A673 (cell line): ENCODE measurements at regions not wholly inside any gene's neighbourhood (a gene's known extent, or its start where the extent isn't known, plus 50 kb on each side); places are given as distances from the start of the nearest gene placed in this dataset.

Experiments used
- BruUV-seq: library from RNA; stranded (reverse); fragments of 400-500 nt; replicated peaks from 2 replicates; lab custom pipeline; 2021; lab: Mats Ljungman, UMichigan
- CTCF ChIA-PET: fragments of 300-600 bp; sonication (Branson Sonifier 250); formaldehyde crosslinking; loops from one replicate; lab custom pipeline; 2022; ENCODE audit warnings: antibody characterized with exemption; lab: Charles Lee
- POLR2A ChIA-PET: fragments of 300-600 bp; sonication (Branson Sonifier 250); formaldehyde crosslinking; loops from one replicate; lab custom pipeline; 2022; ENCODE audit warnings: antibody characterized with exemption; ENCODE audit not compliant: low non-redundant PET; lab: Charles Lee
- DNase-seq: peaks from one replicate; pipeline ENCODE4 v3.0.0-alpha.2; 2015; ENCODE audit warnings: low spot score
- H3K27ac ChIP-seq: fragments of 200-600 bp; sonication (generic); 2 replicates; pipeline ENCODE4 v1.5.1; 2016; ENCODE audit warnings: mixed run types, low read depth, mild to moderate bottlenecking, mixed read lengths, antibody characterized with exemption, low read length; ENCODE audit not compliant: poor library complexity, severe bottlenecking
- H3K27me3 ChIP-seq: fragments of 200-600 bp; sonication (generic); replicated peaks from 2 replicates; pipeline ENCODE4 v1.6.1; 2017; ENCODE audit warnings: mixed run types, low read depth, mild to moderate bottlenecking, mixed read lengths, antibody characterized with exemption, low read length; ENCODE audit not compliant: insufficient read depth, poor library complexity
- H3K36me3 ChIP-seq: fragments of 200-600 bp; sonication (generic); 2 replicates; pipeline ENCODE4 v1.6.1; 2016; ENCODE audit warnings: mixed run types, mild to moderate bottlenecking, mixed read lengths, antibody characterized with exemption, low read length; ENCODE audit not compliant: insufficient read depth, poor library complexity, severe bottlenecking
- H3K4me1 ChIP-seq: fragments of 200-600 bp; sonication (generic); 2 replicates; pipeline ENCODE4 v1.6.1; 2017; ENCODE audit warnings: mixed run types, mild to moderate bottlenecking, mixed read lengths, antibody characterized with exemption, low read length; ENCODE audit not compliant: insufficient read depth, poor library complexity, severe bottlenecking
- H3K4me3 ChIP-seq: fragments of 200-600 bp; sonication (generic); 2 replicates; pipeline ENCODE4 v1.5.1; 2016; ENCODE audit warnings: low read depth, mixed run types, mild to moderate bottlenecking, mixed read lengths, low read length; ENCODE audit not compliant: poor library complexity, severe bottlenecking
- H3K9me3 ChIP-seq: fragments of 200-600 bp; sonication (generic); 2 replicates; pipeline ENCODE4 v1.6.1; 2016; ENCODE audit warnings: mixed run types, low read depth, mild to moderate bottlenecking, mixed read lengths, antibody characterized with exemption, low read length; ENCODE audit not compliant: poor library complexity, severe bottlenecking
- EZH2 ChIP-seq: fragments of 200-600 bp; sonication (generic); IDR thresholded peaks from 2 replicates; pipeline ENCODE4 v1.6.1; 2017; ENCODE audit warnings: borderline replicate concordance, low read depth, mild to moderate bottlenecking, mixed read lengths, antibody characterized with exemption, low read length; ENCODE audit not compliant: poor library complexity, severe bottlenecking
- intact Hi-C: fragments of 100-400 bp; cut with micrococcal nuclease; formaldehyde crosslinking; loops from one replicate; pipeline ENCODE4 v1.10.0; 2022; ENCODE audit not compliant: unreplicated experiment
- TF ChIP-seq, protein P1 (sequence below): fragments of 300-800, 200-600 bp; sonication (generic); conservative IDR thresholded peaks from 2 replicates; pipeline ENCODE4 v1.5.1; 2017; ENCODE audit warnings: low read depth, mild to moderate bottlenecking, antibody characterized with exemption, low read length, moderate library complexity, mixed read lengths

DNA sequence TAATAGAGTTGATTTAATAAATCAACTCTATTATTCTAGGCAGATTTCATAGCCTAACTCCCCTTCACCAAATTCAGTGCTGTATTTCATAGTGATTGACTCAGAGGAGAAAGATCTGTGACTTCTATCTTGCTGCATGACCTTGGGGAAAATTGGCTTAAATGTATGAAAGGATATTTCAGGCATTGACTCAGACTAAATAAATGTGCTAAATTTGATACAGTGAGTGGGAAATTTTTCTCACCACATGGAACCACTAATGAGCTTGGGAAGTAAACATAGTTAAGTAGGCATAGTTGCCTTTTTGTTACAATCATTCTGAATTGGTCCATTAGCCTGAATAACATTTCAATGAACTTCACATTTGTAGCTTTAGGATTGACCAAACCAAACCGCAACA, 89.0 kb upstream of the PRPS1L1 start:
- TF ChIP-seq, protein P1, sequence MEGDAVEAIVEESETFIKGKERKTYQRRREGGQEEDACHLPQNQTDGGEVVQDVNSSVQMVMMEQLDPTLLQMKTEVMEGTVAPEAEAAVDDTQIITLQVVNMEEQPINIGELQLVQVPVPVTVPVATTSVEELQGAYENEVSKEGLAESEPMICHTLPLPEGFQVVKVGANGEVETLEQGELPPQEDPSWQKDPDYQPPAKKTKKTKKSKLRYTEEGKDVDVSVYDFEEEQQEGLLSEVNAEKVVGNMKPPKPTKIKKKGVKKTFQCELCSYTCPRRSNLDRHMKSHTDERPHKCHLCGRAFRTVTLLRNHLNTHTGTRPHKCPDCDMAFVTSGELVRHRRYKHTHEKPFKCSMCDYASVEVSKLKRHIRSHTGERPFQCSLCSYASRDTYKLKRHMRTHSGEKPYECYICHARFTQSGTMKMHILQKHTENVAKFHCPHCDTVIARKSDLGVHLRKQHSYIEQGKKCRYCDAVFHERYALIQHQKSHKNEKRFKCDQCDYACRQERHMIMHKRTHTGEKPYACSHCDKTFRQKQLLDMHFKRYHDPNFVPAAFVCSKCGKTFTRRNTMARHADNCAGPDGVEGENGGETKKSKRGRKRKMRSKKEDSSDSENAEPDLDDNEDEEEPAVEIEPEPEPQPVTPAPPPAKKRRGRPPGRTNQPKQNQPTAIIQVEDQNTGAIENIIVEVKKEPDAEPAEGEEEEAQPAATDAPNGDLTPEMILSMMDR = no peak
- TF ChIP-seq EZH2 = no peak
- Histone ChIP-seq H3K27ac (no peak overlapping the region), H3K4me1 (no peaks in the 10 kb centered on the region), H3K4me3 (no peak overlapping the region), H3K9me3 (no peaks in the 10 kb centered on the region), H3K27me3 (no peaks in the 10 kb centered on the region), H3K36me3 (no peaks in the 10 kb centered on the region)
- ChIA-PET CTCF (interaction anchor here (0.6 kb wide), 1 partner anchor 30 kb away, joined by 3 read pairs; no protein-coding TSS in a partner anchor), POLR2A (no interaction called here)
- peak; percentile 30 for DNase-seq
- intact Hi-C loops = loop anchor here (5.0 kb wide), 1 partner anchor 344 kb away; no protein-coding TSS in a partner anchor
- BruUV-seq = no TSS peak

DNA sequence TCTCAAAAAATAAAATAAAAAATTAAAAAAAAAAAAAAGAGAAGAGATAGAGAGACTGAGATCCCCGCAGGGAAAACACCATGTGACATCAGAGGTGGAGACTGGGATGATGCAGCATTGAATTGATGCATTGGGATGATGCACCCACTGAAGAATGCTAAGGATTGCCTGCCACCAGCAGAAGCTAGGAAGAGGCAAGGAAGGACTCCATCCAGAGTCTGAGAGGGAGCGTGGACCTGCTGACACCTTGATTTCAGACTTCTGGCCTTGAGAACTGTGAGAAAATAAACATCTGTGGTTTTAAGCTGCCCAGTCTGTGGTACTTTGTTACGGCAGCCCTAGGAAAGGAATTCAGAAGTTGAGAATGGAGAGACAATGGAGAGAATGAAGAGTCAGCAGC, 89.8 kb upstream of the PRPS1L1 start:
- TF ChIP-seq, protein P1 = no peak
- TF ChIP-seq EZH2 = no peak
- ChIA-PET CTCF (interaction anchor here (0.9 kb wide), 1 partner anchor 348 kb away, joined by 4 read pairs; no protein-coding TSS in a partner anchor), POLR2A (no interaction called here)

DNA sequence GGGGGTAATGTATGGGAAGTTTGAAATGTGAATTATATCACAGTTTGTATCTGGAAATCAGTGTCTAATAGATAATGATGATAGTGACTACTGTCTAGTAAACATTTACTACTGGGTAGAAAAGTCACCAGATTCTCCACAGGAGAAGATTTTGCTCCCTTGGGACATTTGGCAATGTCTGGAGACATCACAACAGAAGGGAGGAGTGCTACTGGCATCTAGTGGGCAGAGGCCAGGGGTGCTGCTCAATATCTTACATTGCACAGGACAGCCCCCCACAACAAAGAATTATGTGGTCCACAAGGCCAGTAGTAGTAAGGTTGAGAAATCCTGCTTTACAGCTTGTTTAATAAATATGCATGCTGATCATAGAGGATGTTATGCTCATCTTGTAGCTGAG, 92.3 kb upstream of the PRPS1L1 start:
- CTCF ChIA-PET = no interaction called here
- POLR2A ChIA-PET = no interaction called here
- H3K4me3 ChIP-seq = no peak overlapping the region
- TF ChIP-seq, protein P1 = peak; percentile 54
- TF ChIP-seq EZH2 = no peak
- intact Hi-C loops = loop anchor here (5.0 kb wide), 1 partner anchor 348 kb away; no protein-coding TSS in a partner anchor
- H3K4me1 ChIP-seq = no peaks in the 10 kb centered on the region
- no TSS peak for BruUV-seq
- no peaks in the 10 kb centered on the region for H3K27me3 ChIP-seq
- peak; percentile 70 for DNase-seq
- no peaks in the 10 kb centered on the region for H3K9me3 ChIP-seq
- no peaks in the 10 kb centered on the region for H3K36me3 ChIP-seq
- H3K27ac ChIP-seq = no peak overlapping the region

More for the DNA sequence above, 89.8 kb upstream of the PRPS1L1 start:
- intact Hi-C loops = loop anchor here (5.0 kb wide), 1 partner anchor 345 kb away; no protein-coding TSS in a partner anchor
- Histone ChIP-seq H3K36me3 (no peaks in the 10 kb centered on the region), H3K4me1 (no peaks in the 10 kb centered on the region), H3K9me3 (no peaks in the 10 kb centered on the region), H3K4me3 (no peak overlapping the region), H3K27ac (no peak overlapping the region), H3K27me3 (no peaks in the 10 kb centered on the region)
- DNase-seq = no peak
- no TSS peak for BruUV-seq
